ENCODE measurements at regions not wholly inside any gene's neighbourhood (a gene's known extent, or its start where the extent isn't known, plus 50 kb on each side); places are given as distances from the start of the nearest gene placed in this dataset.

GRCh38 chr1:53400761-53401674 is 58.2 kb upstream of the DMRTB1 start:
- DNase-seq, result no peak

GRCh38 chr1:53401813-53402745 is 57.1 kb upstream of the DMRTB1 start:
- no peak for DNase-seq

GRCh38 chr1:53402891-53403655 is 56.1 kb upstream of the DMRTB1 start:
- DNase-seq, result no peak

GRCh38 chr1:53405737-53406136 is 53.5 kb upstream of the DMRTB1 start:
- DNase-seq, result no peak

- no peak for DNase-seq
Observed at GRCh38 chr1:53406551-53407235, 52.5 kb upstream of the DMRTB1 start.

GRCh38 chr1:53408013-53408754 is 51.0 kb upstream of the DMRTB1 start:
- DNase-seq, result no peak

GRCh38 chr1:53408755-53409129 is 50.5 kb upstream of the DMRTB1 start:
- DNase-seq, result no peak

- no peak for DNase-seq
Observed at GRCh38 chr1:53409233-53409632, 50.0 kb upstream of the DMRTB1 start.
